ENCODE measurements at regions not wholly inside any gene's neighbourhood (a gene's known extent, or its start where the extent isn't known, plus 50 kb on each side); places are given as distances from the start of the nearest gene placed in this dataset.

DNA sequence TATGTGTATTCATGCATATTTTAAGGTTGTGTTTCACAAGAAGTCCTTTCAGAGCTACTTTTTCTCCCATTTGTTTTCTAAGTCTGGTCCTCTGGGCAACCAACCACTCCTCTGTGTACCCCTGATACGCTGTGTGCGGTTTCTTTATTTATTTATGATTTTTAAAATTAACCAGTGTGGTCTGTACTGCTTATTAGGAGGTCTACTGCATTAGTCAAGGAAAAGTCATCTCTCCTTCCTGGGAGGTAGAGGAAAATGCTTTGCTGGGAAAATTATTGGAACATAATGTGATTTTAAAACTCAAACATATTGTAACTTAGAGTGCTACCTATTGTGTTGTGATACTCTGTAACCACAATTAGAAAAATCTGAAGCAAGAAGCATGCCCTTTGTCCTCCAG is 1404.3 kb downstream of the SUCLG1 start:
- H3K4me3 ChIP-seq (ENCODE audit: low read length in 2 of 2), result no peak overlapping the region
- H3K36me3 ChIP-seq (ENCODE audit: insufficient read depth, low read length), result no peaks in the 10 kb centered on the region
- Mint-ChIP-seq H3K4me1 (no peaks in the 10 kb centered on the region), H3K36me3 (no peaks in the 10 kb centered on the region), H3K27me3 (no peaks in the 10 kb centered on the region), H3K4me3 (no peak overlapping the region), H3K27ac (no peak overlapping the region), H3K9me3 (peaks cover 2 to 14% (median 8%) of the 10 kb centered on the region in 8 donors)
- H3K9me3 ChIP-seq (ENCODE audit: control insufficient read depth in 1 of 2, low read length in 2 of 2), result no peaks in the 10 kb centered on the region
- intact Hi-C loops (cut with micrococcal nuclease), result no loop called here
- H3K27me3 ChIP-seq (ENCODE audit: insufficient read depth, low read length), result no peaks in the 10 kb centered on the region
- ChIA-PET POLR2A (ENCODE audit: partially characterized antibody) (no interaction called here), CTCF (ENCODE audit: partially characterized antibody) (no interaction called here)
- H3K4me1 ChIP-seq (ENCODE audit: insufficient read depth, low read length), result no peaks in the 10 kb centered on the region
- H3K27ac ChIP-seq (ENCODE audit: low read depth, low read length), result no peak overlapping the region
- no peak for DNase-seq

GRCh38 chr2:83051538-83052170 is 1407.4 kb downstream of the SUCLG1 start:
- Mint-ChIP-seq H3K9me3 (peaks cover 2 to 12% (median 7%) of the 10 kb centered on the region in 8 donors), H3K27me3 (no peaks in the 10 kb centered on the region), H3K4me1 (no peaks in the 10 kb centered on the region), H3K4me3 (no peak overlapping the region), H3K27ac (no peak overlapping the region), H3K36me3 (no peaks in the 10 kb centered on the region)
- H3K4me1 ChIP-seq (ENCODE audit: insufficient read depth, low read length), result no peaks in the 10 kb centered on the region
- ChIA-PET POLR2A (ENCODE audit: partially characterized antibody) (no interaction called here), CTCF (ENCODE audit: partially characterized antibody) (no interaction called here)
- H3K9me3 ChIP-seq (ENCODE audit: control insufficient read depth in 1 of 2, low read length in 2 of 2), result no peaks in the 10 kb centered on the region
- no peak for DNase-seq
- H3K27ac ChIP-seq (ENCODE audit: low read depth, low read length), result no peak overlapping the region
- intact Hi-C loops (cut with micrococcal nuclease), result no loop called here
- no peaks in the 10 kb centered on the region for H3K36me3 ChIP-seq (ENCODE audit: insufficient read depth, low read length)
- H3K27me3 ChIP-seq (ENCODE audit: insufficient read depth, low read length), result no peaks in the 10 kb centered on the region
- H3K4me3 ChIP-seq (ENCODE audit: low read length in 2 of 2), result no peak overlapping the region

DNA sequence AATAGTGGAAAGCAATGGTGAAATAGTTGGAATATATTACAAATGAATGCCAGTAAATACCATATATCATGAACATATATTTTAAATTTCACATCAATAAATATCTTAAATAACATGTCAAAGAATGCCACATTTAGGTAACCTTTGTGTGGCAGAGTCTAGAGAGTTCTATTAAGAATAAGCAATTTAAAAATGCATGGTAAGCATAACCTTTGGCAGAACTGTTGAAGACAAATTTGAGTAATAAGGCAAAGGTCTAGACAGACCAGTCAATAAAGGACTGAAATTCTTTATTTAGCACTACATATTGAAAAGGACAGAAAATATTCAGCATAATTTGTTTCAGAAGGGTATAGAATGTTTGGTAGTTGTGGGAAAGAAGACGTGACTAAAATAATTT is 1417.0 kb downstream of the SUCLG1 start:
- no peak overlapping the region for H3K27ac ChIP-seq (ENCODE audit: low read depth, low read length)
- Mint-ChIP-seq H3K27me3 (no peaks in the 10 kb centered on the region), H3K4me1 (no peaks in the 10 kb centered on the region), H3K27ac (no peak overlapping the region), H3K4me3 (no peak overlapping the region), H3K36me3 (no peaks in the 10 kb centered on the region), H3K9me3 (peaks cover 0 to 13% (median 4%) of the 10 kb centered on the region in 8 donors)
- DNase-seq, result no peak
- H3K4me1 ChIP-seq (ENCODE audit: insufficient read depth, low read length), result no peaks in the 10 kb centered on the region
- no peaks in the 10 kb centered on the region for H3K36me3 ChIP-seq (ENCODE audit: insufficient read depth, low read length)
- no peaks in the 10 kb centered on the region for H3K27me3 ChIP-seq (ENCODE audit: insufficient read depth, low read length)
- H3K4me3 ChIP-seq (ENCODE audit: low read length in 2 of 2), result no peak overlapping the region
- intact Hi-C loops (cut with micrococcal nuclease), result no loop called here
- CTCF ChIA-PET (ENCODE audit: partially characterized antibody), result no interaction called here
- H3K9me3 ChIP-seq (ENCODE audit: control insufficient read depth in 1 of 2, low read length in 2 of 2), result no peaks in the 10 kb centered on the region
- POLR2A ChIA-PET (ENCODE audit: partially characterized antibody), result no interaction called here

DNA sequence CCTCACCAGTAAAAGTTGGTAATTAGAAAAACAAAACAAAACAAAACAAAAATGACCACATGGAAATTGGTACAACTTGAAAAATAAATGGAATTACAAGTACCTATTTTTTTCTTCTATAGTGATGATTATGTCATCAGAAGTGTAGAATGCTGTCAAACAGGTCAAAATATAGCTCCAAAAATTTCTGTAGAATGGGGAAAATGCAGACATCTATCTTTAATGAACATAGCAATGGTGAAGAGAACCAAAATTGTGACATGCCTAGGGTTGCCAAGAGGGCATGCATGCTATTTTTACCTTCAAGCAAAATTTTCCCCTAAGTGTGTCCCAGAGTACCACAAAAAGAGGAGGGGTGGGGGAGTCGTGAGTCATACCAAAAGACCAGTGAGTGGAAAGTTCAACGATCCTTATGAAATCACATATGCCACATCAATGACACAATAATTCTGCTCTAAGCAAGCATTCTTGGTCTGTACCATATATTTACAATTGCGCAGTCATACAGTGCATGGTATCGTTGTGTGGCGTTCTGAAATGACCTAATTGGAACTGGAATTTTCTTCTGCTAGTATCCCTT is 1436.4 kb downstream of the SUCLG1 start:
- DNase-seq, result no peak
- Mint-ChIP-seq H3K36me3 (no peaks in the 10 kb centered on the region), H3K9me3 (peaks cover 2 to 22% (median 9%) of the 10 kb centered on the region in 8 donors), H3K27ac (no peak overlapping the region), H3K4me3 (no peak overlapping the region), H3K27me3 (no peaks in the 10 kb centered on the region), H3K4me1 (no peaks in the 10 kb centered on the region)
- Histone ChIP-seq H3K4me3 (ENCODE audit: low read length in 2 of 2) (no peak overlapping the region), H3K4me1 (ENCODE audit: insufficient read depth, low read length) (no peaks in the 10 kb centered on the region), H3K27ac (ENCODE audit: low read depth, low read length) (no peak overlapping the region), H3K36me3 (ENCODE audit: insufficient read depth, low read length) (no peaks in the 10 kb centered on the region), H3K27me3 (ENCODE audit: insufficient read depth, low read length) (no peaks in the 10 kb centered on the region), H3K9me3 (ENCODE audit: control insufficient read depth in 1 of 2, low read length in 2 of 2) (no peaks in the 10 kb centered on the region)
- ChIA-PET POLR2A (ENCODE audit: partially characterized antibody) (no interaction called here), CTCF (ENCODE audit: partially characterized antibody) (no interaction called here)
- intact Hi-C loops (cut with micrococcal nuclease), result no loop called here

DNA sequence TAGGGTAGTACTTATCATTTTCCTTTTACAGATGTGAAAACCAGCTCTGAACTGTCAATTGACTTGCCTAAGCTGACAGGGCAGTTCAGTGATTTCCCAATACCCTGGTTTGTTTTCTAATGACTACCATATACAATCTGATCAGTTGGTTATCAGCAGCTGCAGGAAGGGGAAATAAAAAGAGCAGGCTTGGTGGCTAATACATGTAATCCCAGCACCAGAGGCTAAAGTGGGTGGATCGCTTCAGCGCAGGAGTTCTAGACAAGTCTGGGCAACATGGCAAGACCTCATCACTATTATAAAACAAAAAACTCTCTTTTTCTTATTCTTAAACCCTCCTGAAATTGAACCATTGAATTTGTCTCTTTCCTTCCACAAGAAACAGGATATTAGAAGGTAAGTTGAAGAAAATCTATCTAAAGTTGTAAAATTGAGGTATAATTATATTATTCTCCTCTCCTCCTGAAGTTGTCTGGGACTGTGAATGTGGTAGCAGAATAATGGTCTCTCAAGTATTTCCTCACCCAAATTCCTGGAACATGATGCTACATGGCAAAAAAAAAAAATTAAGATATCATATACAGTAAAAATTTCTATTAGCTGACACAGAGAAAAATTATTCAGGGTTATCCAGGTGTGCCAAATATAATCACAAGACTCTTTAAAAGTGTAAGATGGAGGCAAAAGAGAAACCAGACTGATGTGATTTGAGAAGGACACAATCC is 1441.6 kb downstream of the SUCLG1 start:
- no peak overlapping the region for H3K4me3 Mint-ChIP-seq
- POLR2A ChIA-PET (ENCODE audit: partially characterized antibody), result no interaction called here

GRCh38 chr2:83016343-83017110 is 1442.6 kb downstream of the SUCLG1 start:
- no peak overlapping the region for H3K27ac Mint-ChIP-seq
- H3K4me1 Mint-ChIP-seq, result no peaks in the 10 kb centered on the region

More for the DNA sequence above, 1441.6 kb downstream of the SUCLG1 start:
- Mint-ChIP-seq H3K9me3 (peaks cover 2 to 16% (median 5%) of the 10 kb centered on the region in 8 donors), H3K36me3 (no peaks in the 10 kb centered on the region), H3K27ac (no peak overlapping the region), H3K27me3 (no peaks in the 10 kb centered on the region), H3K4me1 (no peaks in the 10 kb centered on the region)
- H3K4me3 ChIP-seq (ENCODE audit: low read length in 2 of 2), result no peak overlapping the region
- no peak for DNase-seq
- H3K36me3 ChIP-seq (ENCODE audit: insufficient read depth, low read length), result no peaks in the 10 kb centered on the region
- H3K9me3 ChIP-seq (ENCODE audit: control insufficient read depth in 1 of 2, low read length in 2 of 2), result no peaks in the 10 kb centered on the region
- no peaks in the 10 kb centered on the region for H3K27me3 ChIP-seq (ENCODE audit: insufficient read depth, low read length)
- CTCF ChIA-PET (ENCODE audit: partially characterized antibody), result no interaction called here
- no peak overlapping the region for H3K27ac ChIP-seq (ENCODE audit: low read depth, low read length)
- no peaks in the 10 kb centered on the region for H3K4me1 ChIP-seq (ENCODE audit: insufficient read depth, low read length)
- intact Hi-C loops (cut with micrococcal nuclease), result no loop called here

DNA sequence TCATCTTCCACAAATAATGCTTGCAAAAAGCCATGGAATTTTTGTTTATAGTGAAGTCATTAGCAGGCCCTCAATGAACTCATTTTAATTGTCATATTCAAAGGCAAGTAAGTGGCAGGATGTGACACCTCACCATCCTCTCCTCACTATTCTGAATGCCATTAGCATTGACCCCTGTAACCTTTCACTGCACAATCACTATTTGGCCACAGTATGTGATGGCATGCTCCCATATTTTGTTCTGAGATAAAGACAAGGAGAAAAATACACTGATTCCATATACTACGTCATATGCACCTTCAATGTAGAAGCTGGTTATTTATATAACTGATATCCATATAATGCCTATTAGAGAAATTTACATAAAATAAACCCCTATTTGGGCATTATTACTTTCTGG is 1443.2 kb downstream of the SUCLG1 start:
- DNase-seq, result no peak
- ChIA-PET POLR2A (ENCODE audit: partially characterized antibody) (no interaction called here), CTCF (ENCODE audit: partially characterized antibody) (no interaction called here)
- Histone ChIP-seq H3K36me3 (ENCODE audit: insufficient read depth, low read length) (no peaks in the 10 kb centered on the region), H3K4me3 (ENCODE audit: low read length in 2 of 2) (no peak overlapping the region), H3K27me3 (ENCODE audit: insufficient read depth, low read length) (no peaks in the 10 kb centered on the region), H3K4me1 (ENCODE audit: insufficient read depth, low read length) (no peaks in the 10 kb centered on the region), H3K27ac (ENCODE audit: low read depth, low read length) (no peak overlapping the region), H3K9me3 (ENCODE audit: control insufficient read depth in 1 of 2, low read length in 2 of 2) (no peaks in the 10 kb centered on the region)
- Mint-ChIP-seq H3K9me3 (peaks cover 2 to 20% (median 6%) of the 10 kb centered on the region in 8 donors), H3K4me3 (no peak overlapping the region), H3K27me3 (no peaks in the 10 kb centered on the region), H3K27ac (no peak overlapping the region), H3K36me3 (no peaks in the 10 kb centered on the region), H3K4me1 (no peaks in the 10 kb centered on the region)
- intact Hi-C loops (cut with micrococcal nuclease), result no loop called here

More at GRCh38 chr2:83016343-83017110, 1442.6 kb downstream of the SUCLG1 start:
- no peaks in the 10 kb centered on the region for H3K27me3 ChIP-seq (ENCODE audit: insufficient read depth, low read length)
- Mint-ChIP-seq H3K27me3 (no peaks in the 10 kb centered on the region), H3K9me3 (peaks cover 2 to 17% (median 5%) of the 10 kb centered on the region in 8 donors), H3K4me3 (no peak overlapping the region), H3K36me3 (no peaks in the 10 kb centered on the region)
- H3K4me3 ChIP-seq (ENCODE audit: low read length in 2 of 2), result no peak overlapping the region
- H3K36me3 ChIP-seq (ENCODE audit: insufficient read depth, low read length), result no peaks in the 10 kb centered on the region
- CTCF ChIA-PET (ENCODE audit: partially characterized antibody), result no interaction called here
- DNase-seq, result no peak
- no peaks in the 10 kb centered on the region for H3K4me1 ChIP-seq (ENCODE audit: insufficient read depth, low read length)
- H3K9me3 ChIP-seq (ENCODE audit: control insufficient read depth in 1 of 2, low read length in 2 of 2), result no peaks in the 10 kb centered on the region
- intact Hi-C loops (cut with micrococcal nuclease), result no loop called here
- POLR2A ChIA-PET (ENCODE audit: partially characterized antibody), result no interaction called here
- H3K27ac ChIP-seq (ENCODE audit: low read depth, low read length), result no peak overlapping the region

All from CD4-positive, alpha-beta memory T cell (primary cell).